ENCODE measurements at regions not wholly inside any gene's neighbourhood (a gene's known extent, or its start where the extent isn't known, plus 50 kb on each side); places are given as distances from the start of the nearest gene placed in this dataset.

- Histone ChIP-seq H3K27me3 (replicated peaks in 1 of 2; ENCODE audit: control insufficient read depth in 2 of 2, insufficient read depth in 2 of 2, low read length in 1 of 2) (no peaks in the 10 kb centered on the region), H3K79me2 (ENCODE audit: control insufficient read depth, insufficient read depth, low read length) (no peaks in the 10 kb centered on the region), H3K36me3 (ENCODE audit: control insufficient read depth in 2 of 2, insufficient read depth in 2 of 2, low read length in 1 of 2) (no peaks in the 10 kb centered on the region), H3K27ac (ENCODE audit: control insufficient read depth, insufficient read depth) (no peak overlapping the region), H2AFZ (ENCODE audit: control insufficient read depth, low read depth, low read length) (no peak overlapping the region), H4K20me1 (ENCODE audit: control insufficient read depth, insufficient read depth) (no peaks in the 10 kb centered on the region), H3K4me3 (no peak overlapping the region), H3K9me3 (replicated peaks; ENCODE audit: control insufficient read depth, insufficient read depth, low read length) (no peaks in the 10 kb centered on the region), H3K4me1 (ENCODE audit: control insufficient read depth, insufficient read depth, low read length) (no peaks in the 10 kb centered on the region), H3K9ac (ENCODE audit: control insufficient read depth, insufficient read depth, low read length) (no peak overlapping the region), H3K4me2 (ENCODE audit: control insufficient read depth, insufficient read depth) (no peak overlapping the region)
- ChIA-PET CTCF (no interaction called here), RAD21 (ENCODE audit: unreplicated experiment) (no interaction called here), SMC1A (ENCODE audit: uncharacterized antibody, unreplicated experiment) (no interaction called here), POLR2A (interaction anchor here (0.7 kb wide), 1 partner anchor 135 kb away, joined by 5 read pairs; no protein-coding TSS in a partner anchor)
- DNase-seq (ENCODE audit: low read depth, low spot score) (no peak), ATAC-seq (no peak), FAIRE-seq (no peak)
- intact Hi-C loops (cut with micrococcal nuclease; ENCODE audit: unreplicated experiment) (no loop called here), in situ Hi-C loops (cut with MboI) (no loop called here)
- TF ChIP-seq EED (IDR thresholded peaks at IDR 0.05; ENCODE audit: low read depth): no peak
- TF ChIP-seq PML (IDR thresholded peaks at IDR 0.05; ENCODE audit: low read length): no peak
- no peak for TF ChIP-seq TBL1XR1 (IDR thresholded peaks at IDR 0.05; ENCODE audit: low read depth, low read length)
- no peak for TF ChIP-seq BHLHE40 (IDR thresholded peaks at IDR 0.05; ENCODE audit: borderline replicate concordance in 1 of 2, low read depth in 2 of 2, low read length in 1 of 2)
- no peak for TF ChIP-seq NBN (IDR thresholded peaks at IDR 0.05)
- TF ChIP-seq RBBP5 (conservative IDR thresholded peaks at IDR 0.05): no peak
- TF ChIP-seq SREBF1 (IDR thresholded peaks at IDR 0.05; ENCODE audit: low read length): no peak
- TF ChIP-seq SMC3 (IDR thresholded peaks at IDR 0.05; ENCODE audit: borderline replicate concordance, low read length): no peak
- no peak for TF ChIP-seq MTA2 (IDR thresholded peaks at IDR 0.05; ENCODE audit: low read depth)
- no peak for TF ChIP-seq TCF12 (IDR thresholded peaks at IDR 0.05; ENCODE audit: low read depth, low read length)
- TF ChIP-seq ZZZ3 (IDR thresholded peaks at IDR 0.05; ENCODE audit: control insufficient read depth, insufficient read length, low read depth): no peak
- no peak for TF ChIP-seq HSF1 (IDR thresholded peaks at IDR 0.05; ENCODE audit: low read depth, low read length)
- no peak for TF ChIP-seq CUX1 (IDR thresholded peaks at IDR 0.05; ENCODE audit: insufficient replicate concordance, low read depth, low read length)
- TF ChIP-seq ZBED1 (IDR thresholded peaks at IDR 0.05; ENCODE audit: borderline replicate concordance): no peak
- no peak for TF ChIP-seq USF1 (IDR thresholded peaks at IDR 0.05; ENCODE audit: borderline replicate concordance, extremely low read length, insufficient read depth, low read depth, low read length)
- no peak for TF ChIP-seq GABPA (IDR thresholded peaks at IDR 0.05; ENCODE audit: low read depth)
- no TSS peak for BruUV-seq (replicated peaks)
These were observed 476.1 kb downstream of the NUF2 start for GRCh38 chr1:163797816-163798215.
